HEK293 (cell line): ENCODE measurements at regions not wholly inside any gene's neighbourhood (a gene's known extent, or its start where the extent isn't known, plus 50 kb on each side); places are given as distances from the start of the nearest gene placed in this dataset.

ENCODE experiments used
- CTCF ChIA-PET: fragments of 350-600 bp; formaldehyde crosslinking; extraction: SDS; loops from one replicate; lab custom pipeline; 2021; ENCODE audit warnings: antibody characterized with exemption; lab: Yijun Ruan, JAX
- POLR2A ChIA-PET: fragments of 300-600 bp; formaldehyde crosslinking; extraction: SDS; loops from one replicate; lab custom pipeline; 2020; ENCODE audit warnings: antibody characterized with exemption, inconsistent platforms; lab: Yijun Ruan, JAX
- H3K27ac ChIP-seq: fragments of 200-500 bp; sonication (Bioruptor generic); 2 replicates; pipeline ENCODE4 v1.5.1; 2014; ENCODE audit warnings: low read depth, low read length, control low read depth, inconsistent platforms; ENCODE audit errors: extremely low read depth
- H3K36me3 ChIP-seq, 2 experiments: fragments of 200-500 bp in 1 of 2; sonication (Bioruptor generic) in 1 of 2; 1 replicate in 1 of 2; 2 replicates in 1 of 2; pipeline ENCODE4 v1.5.1; 2014 to 2017; ENCODE audit warnings: inconsistent platforms in 2 of 2, low read length in 2 of 2; ENCODE audit not compliant: control insufficient read depth in 2 of 2, insufficient read depth in 1 of 2
- H3K4me1 ChIP-seq: fragments of 200-500 bp; sonication (Bioruptor generic); 2 replicates; pipeline ENCODE4 v1.5.1; 2014; ENCODE audit warnings: mild to moderate bottlenecking, low read length, inconsistent platforms; ENCODE audit not compliant: control insufficient read depth, insufficient read depth
- H3K4me3 ChIP-seq: 2 replicates; pipeline ENCODE4 v1.5.1; 2011; ENCODE audit warnings: low read depth, mild to moderate bottlenecking, control low read depth, low read length, moderate library complexity
- H3K9me3 ChIP-seq: fragments of 200-500 bp; sonication (Bioruptor generic); 2 replicates; pipeline ENCODE4 v1.5.1; 2014; ENCODE audit warnings: low read depth, low read length, inconsistent platforms; ENCODE audit not compliant: control insufficient read depth, insufficient read depth
- AEBP2 ChIP-seq: fragments of 450-650 bp; formaldehyde crosslinking; IDR thresholded peaks from 2 replicates; pipeline ENCODE4 v1.5.1; 2016; ENCODE audit warnings: missing biosample characterization, missing genetic modification characterization, borderline replicate concordance
- IKZF3 ChIP-seq: fragments of 450-650 bp; IDR thresholded peaks from 2 replicates; pipeline ENCODE4 v1.5.0; 2018; ENCODE audit warnings: missing biosample characterization, mild to moderate bottlenecking, missing genetic modification characterization, moderate library complexity
- KLF10 ChIP-seq: fragments of 450-650 bp; IDR thresholded peaks from 2 replicates; pipeline ENCODE4 v1.5.1; 2018; ENCODE audit warnings: missing biosample characterization, mild to moderate bottlenecking, missing genetic modification characterization
- KLF16 ChIP-seq: fragments of 450-650 bp; formaldehyde crosslinking; IDR thresholded peaks from 2 replicates; pipeline ENCODE4 v1.5.1; 2017; ENCODE audit warnings: missing biosample characterization, missing genetic modification characterization
- KLF17 ChIP-seq: fragments of 450-650 bp; formaldehyde crosslinking; IDR thresholded peaks from 2 replicates; pipeline ENCODE4 v1.5.1; 2016; ENCODE audit warnings: missing biosample characterization, missing genetic modification characterization
- PATZ1 ChIP-seq: fragments of 450-650 bp; formaldehyde crosslinking; IDR thresholded peaks from 2 replicates; pipeline ENCODE4 v1.5.1; 2016; ENCODE audit warnings: missing biosample characterization, missing genetic modification characterization
- PBX3 ChIP-seq: sonication (generic); formaldehyde crosslinking; IDR thresholded peaks from 2 replicates; pipeline ENCODE4 v1.8.1; 2022; ENCODE audit warnings: mild to moderate bottlenecking, moderate library complexity, missing genetic modification reagents
- PRDM10 ChIP-seq: fragments of 450-650 bp; formaldehyde crosslinking; IDR thresholded peaks from 2 replicates; pipeline ENCODE4 v1.5.1; 2016; ENCODE audit warnings: missing biosample characterization, missing genetic modification characterization
- ZBTB21 ChIP-seq: fragments of 450-650 bp; formaldehyde crosslinking; IDR thresholded peaks from 2 replicates; pipeline ENCODE4 v1.5.1; 2017; ENCODE audit warnings: missing biosample characterization, missing genetic modification characterization
- ZNF10 ChIP-seq: fragments of 450-650 bp; formaldehyde crosslinking; IDR thresholded peaks from 2 replicates; pipeline ENCODE4 v1.5.1; 2017; ENCODE audit warnings: missing biosample characterization, missing genetic modification characterization
- ZNF211 ChIP-seq: fragments of 450-650 bp; formaldehyde crosslinking; IDR thresholded peaks from 2 replicates; pipeline ENCODE4 v1.5.1; 2016; ENCODE audit warnings: low read depth, missing biosample characterization, missing genetic modification characterization
- ZNF341 ChIP-seq: fragments of 450-650 bp; formaldehyde crosslinking; IDR thresholded peaks from 2 replicates; pipeline ENCODE4; 2016; ENCODE audit warnings: low read depth, missing biosample characterization, missing genetic modification characterization
- ZNF510 ChIP-seq: fragments of 450-650 bp; formaldehyde crosslinking; IDR thresholded peaks from 2 replicates; pipeline ENCODE4 v1.5.1; 2018; ENCODE audit warnings: mild to moderate bottlenecking, missing genetic modification characterization, missing biosample characterization; ENCODE audit not compliant: insufficient replicate concordance
- ZNF529 ChIP-seq: fragments of 450-650 bp; formaldehyde crosslinking; IDR thresholded peaks from 2 replicates; pipeline ENCODE4 v1.5.1; 2017; ENCODE audit warnings: missing genetic modification characterization, missing biosample characterization; ENCODE audit not compliant: insufficient replicate concordance
- ZNF530 ChIP-seq: fragments of 450-650 bp; formaldehyde crosslinking; IDR thresholded peaks from 2 replicates; pipeline ENCODE4 v1.5.1; 2016; ENCODE audit warnings: low read depth, missing biosample characterization, missing genetic modification characterization
- ZNF558 ChIP-seq: fragments of 450-650 bp; formaldehyde crosslinking; IDR thresholded peaks from 2 replicates; pipeline ENCODE4 v1.5.1; 2016; ENCODE audit warnings: missing biosample characterization, missing genetic modification characterization
- ZNF600 ChIP-seq: fragments of 450-650 bp; formaldehyde crosslinking; IDR thresholded peaks from 2 replicates; pipeline ENCODE4 v1.5.1; 2016; ENCODE audit warnings: missing biosample characterization, missing genetic modification characterization
- ZNF623 ChIP-seq: fragments of 450-650 bp; formaldehyde crosslinking; IDR thresholded peaks from 2 replicates; pipeline ENCODE4 v1.5.1; 2016; ENCODE audit warnings: missing biosample characterization, missing genetic modification characterization
- ZNF747 ChIP-seq: fragments of 450-650 bp; formaldehyde crosslinking; IDR thresholded peaks from 2 replicates; pipeline ENCODE4 v1.5.1; 2016; ENCODE audit warnings: missing biosample characterization, missing genetic modification characterization
- ZNF830 ChIP-seq: fragments of 450-650 bp; IDR thresholded peaks from 2 replicates; pipeline ENCODE4 v1.5.0; 2018; ENCODE audit warnings: missing biosample characterization, missing genetic modification characterization, low read depth, mild to moderate bottlenecking, moderate library complexity
- ZSCAN4 ChIP-seq: fragments of 450-650 bp; formaldehyde crosslinking; IDR thresholded peaks from 2 replicates; pipeline ENCODE4 v1.5.1; 2017; ENCODE audit warnings: missing biosample characterization, missing genetic modification characterization

- Histone ChIP-seq H3K36me3 (no peaks in the 10 kb centered on the region), H3K4me1 (no peaks in the 10 kb centered on the region), H3K4me3 (no peak overlapping the region), H3K27ac (no peak overlapping the region), H3K9me3 (no peaks in the 10 kb centered on the region)
- ChIA-PET POLR2A (no interaction called here), CTCF (interaction anchor here (0.6 to 0.7 kb wide), 2 partner anchors 50 to 392 kb away, joined by 5 read pairs; no protein-coding TSS in a partner anchor)
- TF ChIP-seq PBX3 (no peak), ZNF510 (tag by site-specific recombination) (no peak), PRDM10 (tag by site-specific recombination) (no peak)
Measured at GRCh38 chr13:74966814-74967424, 515.0 kb downstream of the TBC1D4 start.

GRCh38 chr13:74966275-74966674 lies 515.7 kb downstream of the TBC1D4 start:
- TF ChIP-seq ZBTB21 (tag by site-specific recombination) (no peak), AEBP2 (no peak), ZNF623 (tag by site-specific recombination) (no peak), ZNF558 (tag by site-specific recombination) (no peak), ZNF529 (no peak), IKZF3 (no peak), KLF17 (tag by site-specific recombination) (no peak), PATZ1 (tag by site-specific recombination) (no peak), ZNF747 (tag by site-specific recombination) (no peak), ZNF830 (tag by site-specific recombination) (no peak), ZNF530 (tag by site-specific recombination) (no peak), ZNF600 (no peak), ZNF341 (no peak), ZSCAN4 (no peak), ZNF211 (no peak), ZNF10 (no peak), KLF16 (no peak), KLF10 (tag by site-specific recombination) (no peak)

More at GRCh38 chr13:74966275-74966674, 515.7 kb downstream of the TBC1D4 start:
- Histone ChIP-seq H3K9me3 (no peaks in the 10 kb centered on the region), H3K4me3 (no peak overlapping the region), H3K4me1 (no peaks in the 10 kb centered on the region), H3K27ac (no peak overlapping the region), H3K36me3 (no peaks in the 10 kb centered on the region)
- ChIA-PET POLR2A (no interaction called here), CTCF (no interaction called here)
